Upper lobe of right lung (tissue), 1 donor: ENCODE measurements at regions not wholly inside any gene's neighbourhood (a gene's known extent, or its start where the extent isn't known, plus 50 kb on each side); places are given as distances from the start of the nearest gene placed in this dataset.

ENCODE experiments used
- ATAC-seq: fragments of 200-7000 bp; cut with Tn5 transposase; one replicate; pipeline ENCODE4 v1.9.1; 2020; ENCODE audit warnings: mild to moderate bottlenecking, moderate library complexity
- DNase-seq: peaks from one replicate; pipeline ENCODE4 v3.0.0-alpha.2; 2020
- H3K27ac ChIP-seq: fragments of 200-600 bp; one replicate; pipeline ENCODE4 v1.8.0; 2022
- H3K27me3 ChIP-seq: fragments of 200-600 bp; one replicate; pipeline ENCODE4 v1.8.0; 2022; ENCODE audit warnings: mild to moderate bottlenecking
- H3K36me3 ChIP-seq: fragments of 200-600 bp; one replicate; pipeline ENCODE4 v1.8.0; 2022
- H3K4me1 ChIP-seq: fragments of 200-600 bp; one replicate; pipeline ENCODE4 v1.8.0; 2022
- H3K4me3 ChIP-seq: fragments of 200-600 bp; one replicate; pipeline ENCODE4 v1.8.0; 2022; ENCODE audit warnings: mild to moderate bottlenecking
- H3K9me3 ChIP-seq: fragments of 200-600 bp; one replicate; pipeline ENCODE4 v1.8.0; 2022
- intact Hi-C: fragments of 100-400 bp; cut with DNase I; formaldehyde crosslinking; loops from one replicate; pipeline ENCODE4 v1.11.0; 2022
- TF ChIP-seq, protein P1 (sequence below): fragments of 200-600 bp; IDR thresholded peaks from one replicate; pipeline ENCODE4 v1.8.0; 2022; ENCODE audit warnings: antibody characterized with exemption
- donor health status: DM: no; HTN: yes; CAD: no; lungs with severe emphysema.

DNA sequence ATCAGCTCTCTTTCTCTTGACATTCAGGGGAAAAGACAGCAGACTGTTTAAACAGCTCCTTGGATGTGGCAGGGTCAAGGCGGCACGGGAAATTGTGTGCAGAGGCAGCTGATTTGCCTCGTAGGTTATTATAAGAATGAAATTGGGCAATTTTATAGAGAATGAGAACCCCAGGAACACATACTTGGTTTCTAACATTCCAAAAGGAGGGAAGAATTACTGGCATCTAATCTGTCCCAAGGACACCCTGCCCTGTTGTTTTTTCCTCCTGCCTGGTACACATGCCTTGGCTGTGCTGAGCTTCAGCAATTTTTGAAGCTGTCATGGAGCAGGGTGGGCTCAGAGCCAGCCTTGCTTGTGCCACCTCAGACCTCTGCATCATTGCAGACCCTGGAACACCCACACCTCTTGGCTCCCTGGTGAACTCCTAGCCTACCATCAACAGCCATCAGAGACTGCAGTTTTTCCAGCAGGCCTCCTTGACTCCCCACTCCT is 143.6 kb downstream of the BOD1 start:
- Histone ChIP-seq H3K36me3 (no peaks in the 10 kb centered on the region), H3K4me1 (peaks cover 7% of the 10 kb centered on the region), H3K27ac (peak overlapping the region; percentile 70), H3K4me3 (no peak overlapping the region), H3K27me3 (no peaks in the 10 kb centered on the region), H3K9me3 (no peaks in the 10 kb centered on the region)
- intact Hi-C loops, result no loop called here
- DNase-seq, result no peak
- TF ChIP-seq, protein P1, sequence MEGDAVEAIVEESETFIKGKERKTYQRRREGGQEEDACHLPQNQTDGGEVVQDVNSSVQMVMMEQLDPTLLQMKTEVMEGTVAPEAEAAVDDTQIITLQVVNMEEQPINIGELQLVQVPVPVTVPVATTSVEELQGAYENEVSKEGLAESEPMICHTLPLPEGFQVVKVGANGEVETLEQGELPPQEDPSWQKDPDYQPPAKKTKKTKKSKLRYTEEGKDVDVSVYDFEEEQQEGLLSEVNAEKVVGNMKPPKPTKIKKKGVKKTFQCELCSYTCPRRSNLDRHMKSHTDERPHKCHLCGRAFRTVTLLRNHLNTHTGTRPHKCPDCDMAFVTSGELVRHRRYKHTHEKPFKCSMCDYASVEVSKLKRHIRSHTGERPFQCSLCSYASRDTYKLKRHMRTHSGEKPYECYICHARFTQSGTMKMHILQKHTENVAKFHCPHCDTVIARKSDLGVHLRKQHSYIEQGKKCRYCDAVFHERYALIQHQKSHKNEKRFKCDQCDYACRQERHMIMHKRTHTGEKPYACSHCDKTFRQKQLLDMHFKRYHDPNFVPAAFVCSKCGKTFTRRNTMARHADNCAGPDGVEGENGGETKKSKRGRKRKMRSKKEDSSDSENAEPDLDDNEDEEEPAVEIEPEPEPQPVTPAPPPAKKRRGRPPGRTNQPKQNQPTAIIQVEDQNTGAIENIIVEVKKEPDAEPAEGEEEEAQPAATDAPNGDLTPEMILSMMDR, result no peak
- ATAC-seq, result peak; percentile 43

DNA sequence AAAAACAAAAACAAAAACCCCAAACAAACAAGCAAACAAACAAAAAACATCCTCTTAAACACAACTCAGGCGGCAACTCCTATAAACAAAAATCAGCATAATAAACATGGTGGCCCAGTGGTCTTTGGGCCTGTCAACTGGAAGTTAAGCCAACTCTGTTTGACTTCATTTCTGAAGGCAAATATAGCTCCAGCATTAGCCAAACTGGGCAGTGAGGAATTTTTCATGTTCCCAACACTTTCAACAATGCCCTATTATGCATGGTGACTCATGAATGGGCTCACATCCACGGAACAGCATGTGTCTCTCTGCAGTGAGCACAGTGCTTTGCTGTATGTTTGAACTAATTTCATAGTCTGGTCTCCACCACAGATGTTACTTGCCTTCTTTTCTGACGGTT is 143.9 kb upstream of the STC2 start:
- H3K27me3 ChIP-seq, result no peaks in the 10 kb centered on the region
- TF ChIP-seq, protein P1, result no peak
- ATAC-seq (peak; percentile 63), DNase-seq (no peak)
- peaks cover 7% of the 10 kb centered on the region for H3K4me1 ChIP-seq
- peak overlapping the region; percentile 71 for H3K27ac ChIP-seq
- intact Hi-C loops, result no loop called here
- no peaks in the 10 kb centered on the region for H3K9me3 ChIP-seq
- H3K4me3 ChIP-seq, result no peak overlapping the region
- no peaks in the 10 kb centered on the region for H3K36me3 ChIP-seq

DNA sequence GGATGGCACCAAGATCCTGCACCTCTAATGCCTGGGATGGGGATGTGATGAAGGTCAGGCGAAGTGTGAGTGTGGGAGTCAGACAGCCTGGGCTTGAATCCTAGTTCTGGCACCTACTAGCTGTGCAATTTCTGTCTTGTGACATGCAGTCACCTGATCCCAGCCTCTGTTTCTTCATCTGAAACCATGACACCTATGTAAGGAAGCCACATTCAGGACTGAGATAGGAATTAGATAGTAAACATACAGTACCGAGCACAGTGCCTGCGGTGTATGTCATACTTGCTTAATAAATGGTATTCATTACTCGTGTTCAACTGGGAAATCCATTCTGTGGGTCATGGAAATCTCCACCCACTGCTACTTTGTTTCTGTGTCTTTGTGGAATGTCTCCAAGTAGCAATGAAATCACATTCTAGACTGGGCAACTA is 140.6 kb upstream of the STC2 start:
- no peak for ATAC-seq
- Histone ChIP-seq H3K9me3 (no peaks in the 10 kb centered on the region), H3K4me3 (no peak overlapping the region), H3K27me3 (no peaks in the 10 kb centered on the region), H3K4me1 (peaks cover 7% of the 10 kb centered on the region), H3K36me3 (no peaks in the 10 kb centered on the region), H3K27ac (no peak overlapping the region)
- DNase-seq, result no peak
- TF ChIP-seq, protein P1, result no peak
- intact Hi-C loops, result no loop called here

DNA sequence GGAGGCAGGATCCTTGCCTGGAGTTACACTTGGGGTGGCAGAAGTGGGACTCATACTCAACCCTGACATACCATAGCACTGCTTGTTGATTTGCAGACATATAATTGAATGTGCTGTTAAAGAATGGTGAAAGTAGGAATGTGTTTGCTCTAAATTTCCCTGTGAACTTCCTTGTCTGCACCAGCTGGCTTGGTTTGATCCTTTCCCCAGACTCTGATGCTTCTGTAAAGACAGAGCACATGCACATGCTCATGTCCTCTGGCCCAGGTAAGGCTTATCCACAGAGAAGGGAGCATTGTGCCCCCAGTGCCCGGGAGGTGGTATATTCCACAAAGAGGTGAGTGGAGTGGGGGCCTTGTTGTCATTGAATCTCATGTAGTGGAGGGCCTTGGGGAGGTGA is 138.0 kb upstream of the STC2 start:
- Histone ChIP-seq H3K27ac (no peak overlapping the region), H3K36me3 (no peaks in the 10 kb centered on the region), H3K4me3 (no peak overlapping the region), H3K27me3 (no peaks in the 10 kb centered on the region), H3K4me1 (no peaks in the 10 kb centered on the region), H3K9me3 (no peaks in the 10 kb centered on the region)
- intact Hi-C loops, result no loop called here
- ATAC-seq (no peak), DNase-seq (no peak)
- TF ChIP-seq, protein P1, result no peak

DNA sequence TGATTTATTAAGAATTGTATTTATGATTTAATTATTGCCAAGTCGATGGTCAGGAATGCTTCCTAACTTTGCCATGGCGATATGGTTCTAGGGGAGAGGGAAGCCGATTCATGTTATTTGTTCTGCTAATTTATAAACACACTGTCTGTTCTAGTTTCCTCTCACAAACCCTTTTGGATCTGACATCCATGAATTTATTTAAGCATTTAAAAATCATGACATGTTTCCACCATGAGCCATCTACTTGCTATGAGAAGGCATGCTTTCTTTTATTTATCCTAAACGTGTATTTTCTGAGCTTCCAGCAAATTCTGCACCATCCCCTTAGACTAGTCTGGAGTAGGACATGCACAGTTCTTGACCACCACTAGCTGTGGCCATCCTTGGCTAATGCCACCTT is 136.6 kb upstream of the STC2 start:
- Histone ChIP-seq H3K27ac (no peak overlapping the region), H3K4me1 (no peaks in the 10 kb centered on the region), H3K36me3 (no peaks in the 10 kb centered on the region), H3K9me3 (no peaks in the 10 kb centered on the region), H3K27me3 (no peaks in the 10 kb centered on the region), H3K4me3 (no peak overlapping the region)
- no peak for DNase-seq
- TF ChIP-seq, protein P1, result no peak
- no peak for ATAC-seq
- intact Hi-C loops, result no loop called here

DNA sequence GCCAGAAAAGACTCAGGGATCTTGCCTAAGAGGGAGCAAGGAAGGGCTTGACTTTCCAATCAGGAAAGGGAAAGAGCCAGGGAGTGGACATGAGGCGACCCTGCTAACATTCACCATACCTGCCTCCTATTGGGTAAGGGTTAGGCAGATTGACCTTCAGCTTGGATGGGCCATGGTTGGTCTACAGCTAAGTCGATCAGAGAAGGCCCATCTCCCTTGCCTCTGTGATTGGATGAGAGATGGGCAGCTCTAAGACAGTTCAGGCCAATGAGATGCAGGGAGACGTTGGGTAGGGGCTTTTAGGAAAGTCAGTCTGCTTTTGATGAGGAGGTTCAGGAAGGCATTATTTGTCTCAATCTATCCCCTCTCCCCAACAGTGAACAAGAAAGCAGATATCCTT is 135.0 kb upstream of the STC2 start:
- Histone ChIP-seq H3K27me3 (no peaks in the 10 kb centered on the region), H3K36me3 (no peaks in the 10 kb centered on the region), H3K9me3 (no peaks in the 10 kb centered on the region), H3K4me1 (no peaks in the 10 kb centered on the region), H3K4me3 (no peak overlapping the region), H3K27ac (no peak overlapping the region)
- ATAC-seq, result no peak
- DNase-seq, result no peak
- intact Hi-C loops, result no loop called here
- TF ChIP-seq, protein P1, result no peak
